ENCODE measurements at regions not wholly inside any gene's neighbourhood (a gene's known extent, or its start where the extent isn't known, plus 50 kb on each side); places are given as distances from the start of the nearest gene placed in this dataset.
"Not testable (repeated sequence)": the region's sequence is repeated elsewhere in the genome, so short reads cannot be mapped to it uniquely, and the experiment has no call there.

DNA sequence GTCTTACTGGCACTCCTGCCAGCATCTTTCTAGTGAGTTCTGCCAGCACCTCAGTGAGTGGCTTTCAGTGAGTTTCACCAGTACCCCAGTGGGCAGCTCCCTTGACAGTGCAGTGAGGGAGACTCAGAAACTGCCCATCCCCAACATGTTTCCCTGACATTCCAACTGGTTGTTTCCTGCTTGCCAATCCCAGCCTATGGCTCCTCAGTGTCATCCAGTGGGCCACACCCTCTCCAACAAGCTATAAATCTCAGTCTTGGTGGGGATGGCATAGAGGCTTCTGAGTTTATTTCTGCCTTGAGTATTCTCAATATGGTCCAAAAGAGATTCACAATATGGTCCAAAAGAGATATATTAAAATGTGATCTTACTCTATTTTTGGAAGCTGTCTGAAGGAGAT, 461.2 kb upstream of the NR3C2 start:
- no peak for TF ChIP-seq CTCF (IDR thresholded peaks at IDR 0.05; ENCODE audit: unreplicated experiment)

DNA sequence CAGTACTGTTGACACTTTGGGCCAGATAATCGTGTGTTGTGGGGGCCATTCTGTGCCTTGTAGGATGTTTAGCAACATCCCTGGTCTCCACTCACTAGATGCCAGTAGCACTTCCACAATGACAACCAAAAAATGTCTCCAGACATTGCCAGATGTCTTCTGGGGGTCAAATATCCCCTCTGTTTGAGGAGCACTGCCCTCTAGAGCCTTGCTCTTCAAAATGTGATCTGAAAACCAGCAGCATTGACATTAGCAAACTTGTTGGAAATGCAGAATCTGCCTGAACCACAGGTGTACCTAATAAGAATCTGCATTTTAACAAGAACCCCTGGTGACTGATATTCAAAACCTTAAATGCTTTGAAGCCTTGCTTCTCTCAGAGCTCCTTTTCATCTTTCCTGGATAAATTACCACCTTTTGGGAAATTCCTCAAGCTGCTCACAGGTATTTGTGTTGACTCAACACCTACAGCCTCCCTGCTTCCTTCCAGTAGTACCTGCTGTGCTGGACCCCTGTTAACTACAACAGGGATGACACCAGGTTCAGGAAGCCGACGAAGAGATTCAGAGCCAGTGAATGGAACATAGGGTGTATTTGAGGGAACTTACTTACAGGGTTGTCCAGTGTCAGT, 459.0 kb upstream of the NR3C2 start:
- H3K4me1 Mint-ChIP-seq (ENCODE audit: insufficient read depth, unreplicated experiment), result no peaks in the 10 kb centered on the region
- no peak overlapping the region for H3K27ac Mint-ChIP-seq (ENCODE audit: low read depth, unreplicated experiment)
- BruUV-seq (replicated peaks), result no TSS peak
- intact Hi-C loops (cut with micrococcal nuclease), result no loop called here
- no peak for TF ChIP-seq CTCF (IDR thresholded peaks at IDR 0.05; ENCODE audit: unreplicated experiment)
- peaks cover 10% of the 10 kb centered on the region for H3K9me3 Mint-ChIP-seq (ENCODE audit: unreplicated experiment)
- no peak overlapping the region for H3K4me3 Mint-ChIP-seq (ENCODE audit: unreplicated experiment)
- ChIA-PET POLR2A (no interaction called here), CTCF (interaction anchor here (0.6 kb wide), 1 partner anchor 253 kb away, joined by 3 read pairs; no protein-coding TSS in a partner anchor)
- no peaks in the 10 kb centered on the region for H3K36me3 Mint-ChIP-seq (ENCODE audit: insufficient read depth, unreplicated experiment)
- no peak for DNase-seq (ENCODE audit: unreplicated experiment)
- no peaks in the 10 kb centered on the region for H3K27me3 Mint-ChIP-seq (ENCODE audit: insufficient read depth, unreplicated experiment)

More for the DNA sequence above, 461.2 kb upstream of the NR3C2 start:
- POLR2A ChIA-PET, result no interaction called here
- H3K36me3 Mint-ChIP-seq (ENCODE audit: insufficient read depth, unreplicated experiment), result no peaks in the 10 kb centered on the region
- CTCF ChIA-PET, result no interaction called here
- DNase-seq (ENCODE audit: unreplicated experiment), result no peak
- H3K4me3 Mint-ChIP-seq (ENCODE audit: unreplicated experiment), result no peak overlapping the region
- no peaks in the 10 kb centered on the region for H3K27me3 Mint-ChIP-seq (ENCODE audit: insufficient read depth, unreplicated experiment)
- H3K27ac Mint-ChIP-seq (ENCODE audit: low read depth, unreplicated experiment), result no peak overlapping the region
- H3K4me1 Mint-ChIP-seq (ENCODE audit: insufficient read depth, unreplicated experiment), result no peaks in the 10 kb centered on the region
- intact Hi-C loops (cut with micrococcal nuclease), result no loop called here
- H3K9me3 Mint-ChIP-seq (ENCODE audit: unreplicated experiment), result peaks cover 8% of the 10 kb centered on the region
- BruUV-seq (replicated peaks), result no TSS peak

DNA sequence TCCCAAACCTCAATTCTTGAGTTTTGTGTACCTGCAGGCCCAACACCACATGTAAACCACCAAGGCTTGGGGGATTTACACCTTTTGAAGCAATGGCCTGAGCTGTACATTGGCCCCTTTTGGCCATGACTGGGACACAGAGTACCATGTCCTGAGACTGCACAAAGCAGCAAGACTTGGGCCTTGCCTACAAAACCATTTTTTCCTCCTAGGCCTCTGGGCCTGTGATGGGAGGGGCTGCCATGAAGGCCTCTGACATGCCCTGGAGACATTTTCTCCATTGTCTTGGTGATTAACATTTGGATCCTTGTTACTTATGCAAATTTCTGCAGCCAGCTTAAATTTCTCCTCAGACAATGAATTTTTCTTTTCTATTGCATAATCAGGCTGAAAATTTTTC, 455.9 kb upstream of the NR3C2 start:
- H3K4me3 Mint-ChIP-seq (ENCODE audit: unreplicated experiment); H3K27ac Mint-ChIP-seq (ENCODE audit: low read depth, unreplicated experiment); H3K36me3 Mint-ChIP-seq (ENCODE audit: insufficient read depth, unreplicated experiment); H3K4me1 Mint-ChIP-seq (ENCODE audit: insufficient read depth, unreplicated experiment); DNase-seq (ENCODE audit: unreplicated experiment); CTCF ChIA-PET; H3K27me3 Mint-ChIP-seq (ENCODE audit: insufficient read depth, unreplicated experiment); BruUV-seq (replicated peaks); H3K9me3 Mint-ChIP-seq (ENCODE audit: unreplicated experiment); intact Hi-C loops (cut with micrococcal nuclease); POLR2A ChIA-PET: not testable (repeated sequence)

GRCh38 chr4:148893095-148893494, 450.9 kb upstream of the NR3C2 start:
- Mint-ChIP-seq H3K36me3 (ENCODE audit: insufficient read depth, unreplicated experiment) (no peaks in the 10 kb centered on the region), H3K27ac (ENCODE audit: low read depth, unreplicated experiment) (no peak overlapping the region), H3K4me3 (ENCODE audit: unreplicated experiment) (no peak overlapping the region), H3K27me3 (ENCODE audit: insufficient read depth, unreplicated experiment) (no peaks in the 10 kb centered on the region), H3K9me3 (ENCODE audit: unreplicated experiment) (no peaks in the 10 kb centered on the region), H3K4me1 (ENCODE audit: insufficient read depth, unreplicated experiment) (no peaks in the 10 kb centered on the region)
- no TSS peak for BruUV-seq (replicated peaks)
- TF ChIP-seq CTCF (IDR thresholded peaks at IDR 0.05; ENCODE audit: unreplicated experiment), result no peak
- no peak for DNase-seq (ENCODE audit: unreplicated experiment)
- CTCF ChIA-PET, result interaction anchor here (1.1 kb wide), 1 partner anchor 139 kb away, joined by 3 read pairs; no protein-coding TSS in a partner anchor
- intact Hi-C loops (cut with micrococcal nuclease), result no loop called here
- POLR2A ChIA-PET, result no interaction called here

GRCh38 chr4:148883891-148884290, 441.7 kb upstream of the NR3C2 start:
- Mint-ChIP-seq H3K9me3 (ENCODE audit: unreplicated experiment) (no peaks in the 10 kb centered on the region), H3K27me3 (ENCODE audit: insufficient read depth, unreplicated experiment) (no peaks in the 10 kb centered on the region), H3K4me1 (ENCODE audit: insufficient read depth, unreplicated experiment) (no peaks in the 10 kb centered on the region), H3K27ac (ENCODE audit: low read depth, unreplicated experiment) (no peak overlapping the region), H3K36me3 (ENCODE audit: insufficient read depth, unreplicated experiment) (no peaks in the 10 kb centered on the region), H3K4me3 (ENCODE audit: unreplicated experiment) (no peak overlapping the region)
- no TSS peak for BruUV-seq (replicated peaks)
- ChIA-PET POLR2A (interaction anchor here (0.6 to 2.5 kb wide), 3 partner anchors 9 to 825 kb away, joined by 3 to 8 read pairs (median 4); no protein-coding TSS in a partner anchor), CTCF (no interaction called here)
- no peak for TF ChIP-seq CTCF (IDR thresholded peaks at IDR 0.05; ENCODE audit: unreplicated experiment)
- DNase-seq (ENCODE audit: unreplicated experiment), result no peak
- intact Hi-C loops (cut with micrococcal nuclease), result no loop called here
